HuH-7 (cell line): ENCODE measurements at regions not wholly inside any gene's neighbourhood (a gene's known extent, or its start where the extent isn't known, plus 50 kb on each side); places are given as distances from the start of the nearest gene placed in this dataset.

Experiments used
- DNase-seq: peaks from one replicate; pipeline ENCODE4 v3.0.0; 2011; ENCODE audit warnings: low spot score

GRCh38 chrX:120021927-120022326 lies 55.6 kb downstream of the RHOXF2B start:
- peak; percentile 57 for DNase-seq

GRCh38 chrX:120020305-120020704 lies 57.2 kb downstream of the RHOXF2B start:
- DNase-seq, result no peak

- no peak for DNase-seq
Measured at GRCh38 chrX:120016068-120016441, 61.4 kb downstream of the RHOXF2B start.

- DNase-seq, result peak; percentile 48
Measured at GRCh38 chrX:120015145-120016067, 62.1 kb downstream of the RHOXF2B start.

- DNase-seq, result no peak
Measured at GRCh38 chrX:120014354-120015130, 62.9 kb downstream of the RHOXF2B start.

GRCh38 chrX:120001787-120002186 lies 58.2 kb upstream of the NKAP start:
- no peak for DNase-seq

GRCh38 chrX:120000490-120001246 lies 57.1 kb upstream of the NKAP start:
- no peak for DNase-seq

- DNase-seq, result no peak
Measured at GRCh38 chrX:119999087-119999634, 55.6 kb upstream of the NKAP start.

- no peak for DNase-seq
Measured at GRCh38 chrX:119997570-119997969, 54.0 kb upstream of the NKAP start.

GRCh38 chrX:119996600-119997524 lies 53.3 kb upstream of the NKAP start:
- DNase-seq, result no peak

GRCh38 chrX:119996069-119996468 lies 52.5 kb upstream of the NKAP start:
- no peak for DNase-seq
